ENCODE measurements at regions not wholly inside any gene's neighbourhood (a gene's known extent, or its start where the extent isn't known, plus 50 kb on each side); places are given as distances from the start of the nearest gene placed in this dataset.

DNA sequence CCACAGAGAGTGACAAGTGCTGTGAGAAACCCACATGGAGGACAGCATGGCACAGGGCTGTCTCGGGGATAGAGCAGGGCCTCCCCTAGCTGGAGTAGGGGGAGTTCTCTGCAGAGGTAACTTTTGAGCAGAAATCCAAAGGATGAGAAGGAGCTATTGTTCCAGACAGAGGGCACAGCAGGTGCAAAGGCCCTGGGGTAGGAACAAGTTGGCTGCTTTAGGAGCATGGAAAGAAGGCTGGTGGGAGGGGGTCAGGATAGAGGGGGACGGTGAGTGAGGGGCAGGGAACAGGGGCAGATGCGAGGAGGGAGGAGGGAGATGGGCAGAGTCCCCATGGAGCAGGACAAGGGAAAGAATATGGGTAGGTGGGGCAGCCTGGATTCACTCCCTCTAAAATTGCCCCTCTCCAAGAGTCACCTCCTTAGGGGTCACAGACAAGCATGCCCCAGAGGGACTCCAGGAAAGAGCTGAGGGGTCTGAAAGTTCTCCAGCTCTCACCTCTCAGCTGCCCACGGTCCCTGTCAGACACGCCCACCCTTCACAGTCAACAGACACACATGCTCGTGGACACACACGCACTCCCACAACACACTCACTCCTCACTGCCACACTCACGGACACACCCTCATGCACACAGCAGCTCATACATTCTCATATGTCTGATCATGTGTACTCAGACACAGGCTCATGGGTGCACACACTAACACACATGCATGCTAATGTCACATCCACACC, 110.7 kb downstream of the LITAF start:
- DNase-seq, result no peak

GRCh38 chr16:11476676-11477075, 110.0 kb downstream of the LITAF start:
- no peak for DNase-seq

DNA sequence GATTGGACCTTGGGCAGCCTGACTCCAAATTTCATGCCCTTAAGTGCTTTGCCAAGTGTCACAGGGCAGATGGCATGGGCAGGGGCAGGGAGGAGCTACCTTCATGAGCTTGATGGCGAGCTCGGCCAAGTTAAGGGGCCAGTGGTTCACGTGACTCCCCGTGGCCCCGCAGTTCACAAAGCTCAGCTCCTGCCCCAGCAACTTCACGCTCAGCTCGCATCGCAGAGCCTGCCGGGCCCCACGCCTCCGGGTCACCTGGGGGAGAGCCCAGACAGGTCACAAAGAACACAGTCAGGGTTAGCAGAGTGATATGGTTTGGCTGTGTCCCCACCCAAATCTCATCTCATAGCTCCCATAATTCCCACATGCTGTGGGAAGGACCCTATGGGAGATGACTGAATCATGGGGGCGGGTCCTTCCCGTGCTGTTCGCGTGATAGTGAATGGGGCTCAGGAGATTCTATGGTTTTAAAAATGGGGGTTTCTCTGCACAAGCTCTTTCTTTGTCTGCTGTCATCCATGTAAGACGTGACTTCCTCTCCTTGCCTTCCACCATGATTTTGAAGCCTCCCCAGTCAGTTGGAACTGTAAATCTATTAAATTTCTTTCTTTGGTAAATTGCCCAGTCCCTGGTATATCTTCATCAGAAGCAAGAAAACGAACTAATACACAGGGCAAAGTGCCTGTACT, 108.1 kb downstream of the LITAF start:
- DNase-seq, result no peak

GRCh38 chr16:11479916-11480315, 106.8 kb downstream of the LITAF start:
- DNase-seq, result no peak

- DNase-seq, result no peak
Measured at GRCh38 chr16:11480634-11481033, 106.1 kb downstream of the LITAF start.

DNA sequence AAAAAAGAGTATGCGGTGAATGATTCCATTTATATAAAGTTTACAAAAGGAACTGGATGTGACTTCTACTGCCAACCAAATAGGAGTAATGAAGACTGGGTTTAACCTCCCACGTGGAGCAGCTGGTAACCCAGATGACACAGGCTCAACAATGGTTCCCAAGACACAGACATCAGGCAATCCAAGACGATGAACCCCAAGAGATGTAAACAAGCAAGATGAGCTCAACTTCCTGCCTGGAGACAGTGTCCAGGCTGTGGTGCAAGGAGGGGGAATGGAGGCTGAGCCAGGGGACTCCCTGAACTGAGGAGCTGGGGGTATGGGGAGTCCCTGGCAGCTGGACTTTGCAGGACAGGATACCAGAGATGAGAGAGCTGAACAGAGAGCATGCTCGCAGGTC, 104.7 kb downstream of the LITAF start:
- DNase-seq, result no peak

DNA sequence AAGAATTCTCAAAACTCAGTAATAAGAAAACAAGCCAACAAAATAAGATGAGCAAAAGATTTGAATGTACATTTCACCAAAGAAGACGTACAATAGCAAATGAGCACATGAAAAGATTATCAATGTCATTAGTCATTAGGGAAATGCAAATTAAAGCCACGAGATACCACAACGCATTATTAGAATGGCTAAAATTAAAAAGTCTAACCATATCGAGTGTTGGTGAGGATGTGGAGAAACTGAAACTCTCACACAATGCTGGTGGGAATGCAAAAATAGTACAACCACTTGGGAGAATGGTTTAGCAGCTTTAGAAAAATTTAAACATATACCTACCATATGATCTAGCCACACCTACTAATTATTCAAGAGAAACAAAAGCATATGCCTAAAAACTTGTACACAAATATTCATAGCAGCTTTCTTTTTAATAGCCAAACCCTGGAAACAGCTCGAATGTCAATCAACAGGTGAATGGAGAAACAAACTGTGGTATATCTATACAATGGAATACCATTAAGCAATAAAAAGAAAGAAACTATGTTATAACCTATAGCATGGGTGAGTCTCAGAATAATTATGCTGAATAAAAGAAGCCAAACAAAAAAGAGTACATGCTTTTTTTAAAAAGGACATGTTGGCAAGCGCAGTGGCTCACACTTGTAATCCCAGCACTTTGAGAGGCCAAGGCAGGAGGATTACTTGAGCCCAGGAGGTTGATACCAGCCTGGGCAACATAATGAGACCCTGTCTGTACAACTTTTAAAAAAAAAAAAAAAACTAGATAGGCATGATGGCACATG, 103.6 kb downstream of the LITAF start:
- no peak for DNase-seq

DNA sequence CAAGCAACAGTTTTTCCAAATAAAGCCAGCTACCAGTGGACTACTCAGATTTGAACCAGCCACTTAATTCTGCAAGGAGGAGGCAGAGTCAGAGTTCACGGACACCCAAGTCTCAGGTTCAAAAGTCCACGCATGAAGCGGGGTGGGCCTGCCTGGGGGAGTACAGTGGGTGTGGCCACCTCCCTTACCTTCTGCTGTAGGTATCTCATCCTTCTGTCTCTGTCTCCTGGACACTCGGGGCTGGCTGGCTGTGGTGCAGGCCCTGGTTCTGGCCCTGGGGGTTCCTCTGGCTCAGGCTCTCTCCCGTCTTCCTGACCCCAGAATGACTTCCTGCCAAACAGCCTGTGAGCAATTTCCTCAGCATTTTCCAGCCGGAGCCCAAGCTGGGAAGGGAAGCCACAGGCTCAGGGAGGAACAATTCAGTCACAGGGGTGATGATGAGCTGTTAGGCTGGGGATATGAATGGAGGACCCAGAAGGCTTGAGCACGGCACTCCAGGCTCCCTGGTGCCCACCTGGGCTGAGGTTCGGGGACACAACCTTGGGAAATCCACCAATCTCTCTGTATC, 101.9 kb downstream of the LITAF start:
- no peak for DNase-seq

DNA sequence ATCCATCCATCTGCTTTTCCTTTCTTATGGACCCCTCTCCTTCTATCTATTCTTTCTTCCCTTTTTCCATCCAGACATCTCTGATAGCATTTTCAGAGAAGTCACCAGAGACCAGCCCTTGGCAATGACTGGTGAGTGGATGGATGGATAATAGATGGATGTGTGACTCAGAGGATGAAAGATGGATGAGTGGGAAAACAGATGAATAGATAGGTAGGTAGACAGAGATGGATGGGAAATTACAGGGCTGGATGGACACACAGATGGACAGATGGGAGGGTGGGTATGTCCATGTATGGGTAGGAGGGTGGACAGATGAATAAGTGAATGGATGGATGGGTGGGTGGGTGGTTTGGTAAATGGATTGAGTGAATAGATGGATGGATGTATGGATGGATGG, 101.0 kb downstream of the LITAF start:
- DNase-seq, result no peak

- DNase-seq, result no peak
Measured at GRCh38 chr16:11487289-11487688, 99.4 kb downstream of the LITAF start.

DNA sequence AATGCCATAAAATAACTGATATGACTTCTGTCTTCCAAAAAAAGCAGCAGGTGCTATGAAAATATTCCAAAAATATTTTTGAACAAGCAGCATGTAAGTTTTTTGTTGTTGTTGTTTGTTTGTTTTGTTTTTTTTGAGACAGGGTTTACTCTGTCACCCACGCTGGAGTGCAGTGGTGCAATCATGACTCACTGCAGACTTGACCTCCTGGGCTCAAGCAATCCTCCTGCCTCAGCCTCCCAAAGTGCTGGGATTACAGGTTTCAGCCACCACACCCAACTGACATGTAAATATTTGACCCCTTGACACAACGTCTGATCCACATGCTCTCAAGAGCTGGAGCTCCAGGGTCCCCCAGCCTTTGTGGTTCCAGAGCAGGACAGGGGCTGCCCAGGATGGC, 98.4 kb downstream of the LITAF start:
- no peak for DNase-seq

DNA sequence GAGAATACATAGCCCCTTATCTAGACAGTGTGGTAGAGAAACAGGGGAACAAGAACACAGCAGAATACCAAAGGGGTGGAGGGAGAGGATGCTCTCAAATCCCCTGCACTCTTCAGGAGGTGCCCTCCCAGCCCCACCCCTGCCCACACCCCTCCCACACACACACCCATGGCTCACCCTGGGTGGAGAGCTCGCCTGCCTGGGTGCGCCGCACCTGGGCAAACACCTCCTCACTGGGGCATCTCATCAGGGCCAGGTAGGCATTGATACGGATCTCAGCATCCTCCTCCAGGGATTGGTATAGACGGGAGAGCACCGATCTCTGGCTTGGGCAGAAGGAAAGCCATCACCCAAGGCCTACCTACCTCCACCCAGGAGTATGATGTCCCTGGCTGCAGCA, 95.2 kb downstream of the LITAF start:
- no peak for DNase-seq

GRCh38 chr16:11492808-11493530, 93.8 kb downstream of the LITAF start:
- no peak for DNase-seq

GRCh38 chr16:11493531-11493929, 93.2 kb downstream of the LITAF start:
- DNase-seq, result no peak

- no peak for DNase-seq
Measured at GRCh38 chr16:11494029-11494428, 92.7 kb downstream of the LITAF start.

GRCh38 chr16:11494433-11494832, 92.3 kb downstream of the LITAF start:
- DNase-seq, result no peak

DNA sequence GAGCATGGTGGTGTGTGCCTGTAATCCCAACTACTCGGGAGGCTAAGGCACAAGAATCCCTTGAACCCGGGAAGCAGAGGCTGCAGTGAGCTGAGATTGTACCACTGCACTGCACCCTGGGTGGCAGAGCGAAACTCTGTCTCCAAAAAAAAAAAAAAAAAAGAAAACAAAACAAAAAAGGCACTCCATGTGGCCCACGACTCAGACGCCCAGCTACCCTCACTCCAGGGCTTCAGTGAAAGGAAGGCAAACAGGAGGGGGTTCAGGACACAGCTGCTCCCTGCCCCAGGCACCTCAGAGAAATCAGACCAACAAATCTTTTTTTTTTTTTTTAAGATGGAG, 91.7 kb downstream of the LITAF start:
- no peak for DNase-seq
